Activated naive CD4-positive, alpha-beta T cell treated with Interleukin-2 at 50 U/mL for 16 hours (primary cell): ENCODE measurements at regions not wholly inside any gene's neighbourhood (a gene's known extent, or its start where the extent isn't known, plus 50 kb on each side); places are given as distances from the start of the nearest gene placed in this dataset.

Experiments
- DNase-seq: peaks from one replicate; pipeline ENCODE4 v3.0.0-alpha.2; 2020

DNA sequence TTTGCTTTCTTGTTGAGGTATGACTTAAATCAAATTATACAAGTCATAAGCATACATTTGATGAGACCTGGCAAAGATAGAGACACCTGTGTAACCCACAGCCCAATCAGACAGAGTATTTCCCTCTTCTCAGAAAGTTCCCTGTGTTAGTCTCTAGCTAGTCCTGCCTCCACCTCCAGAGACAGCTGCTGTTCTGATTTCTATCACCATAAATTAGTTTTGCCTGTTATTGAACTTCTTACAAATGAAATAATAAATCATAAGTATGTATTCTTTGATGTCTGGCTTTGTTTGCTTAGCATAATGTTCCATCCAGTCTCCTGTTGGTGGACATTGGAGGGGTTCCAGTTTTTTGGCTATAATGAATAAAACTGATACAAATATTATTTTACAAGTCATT is 194.5 kb downstream of the ICE1 start:
- DNase-seq = no peak

DNA sequence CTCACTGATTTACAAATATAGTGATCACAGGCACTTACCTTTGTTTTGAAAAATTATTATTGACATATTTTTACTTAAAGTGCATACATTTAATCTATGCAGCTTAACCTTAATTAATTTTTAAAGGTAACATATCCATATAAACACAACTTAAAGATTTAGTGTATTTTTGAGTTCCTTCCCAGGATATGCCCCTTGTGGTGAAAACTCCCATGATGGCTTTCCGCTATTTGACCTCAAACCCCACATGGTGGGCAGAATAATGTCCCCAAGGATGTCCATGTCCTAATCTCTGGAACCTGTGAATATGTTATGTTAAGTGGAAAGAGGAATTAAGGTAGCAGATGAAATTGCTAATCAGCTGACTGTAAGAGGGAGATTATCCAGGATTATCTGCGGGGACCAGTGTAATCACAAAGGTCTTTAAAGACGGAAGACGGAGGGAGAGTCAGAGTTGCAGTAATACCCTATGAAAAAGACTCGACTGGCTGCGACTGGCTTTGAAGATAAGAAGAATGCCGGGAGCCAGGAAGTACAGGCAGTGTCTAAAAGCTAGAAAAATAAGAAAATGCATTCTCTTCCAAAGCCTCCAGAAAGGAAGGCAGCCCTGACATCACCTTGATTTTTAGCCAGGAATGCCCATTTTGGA is 193.9 kb downstream of the ICE1 start:
- DNase-seq = no peak

DNA sequence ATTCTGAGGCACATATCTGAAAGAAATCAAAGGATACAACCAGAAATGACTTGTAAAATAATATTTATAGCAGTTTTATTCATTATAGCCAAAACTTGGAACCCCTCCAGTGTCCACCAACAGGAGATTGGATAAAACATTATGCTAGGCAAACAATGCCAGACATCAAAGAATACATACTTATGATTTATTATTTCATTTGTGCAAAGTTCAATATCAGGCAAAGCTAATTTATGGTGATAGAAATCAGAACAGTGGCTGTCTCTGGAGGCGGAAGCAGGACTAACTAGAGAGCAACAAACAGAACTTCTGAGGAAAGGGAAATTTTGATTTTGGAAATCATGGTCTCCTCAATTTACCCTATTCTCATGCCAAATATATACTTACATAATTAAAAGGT is 193.1 kb downstream of the ICE1 start:
- no peak for DNase-seq

DNA sequence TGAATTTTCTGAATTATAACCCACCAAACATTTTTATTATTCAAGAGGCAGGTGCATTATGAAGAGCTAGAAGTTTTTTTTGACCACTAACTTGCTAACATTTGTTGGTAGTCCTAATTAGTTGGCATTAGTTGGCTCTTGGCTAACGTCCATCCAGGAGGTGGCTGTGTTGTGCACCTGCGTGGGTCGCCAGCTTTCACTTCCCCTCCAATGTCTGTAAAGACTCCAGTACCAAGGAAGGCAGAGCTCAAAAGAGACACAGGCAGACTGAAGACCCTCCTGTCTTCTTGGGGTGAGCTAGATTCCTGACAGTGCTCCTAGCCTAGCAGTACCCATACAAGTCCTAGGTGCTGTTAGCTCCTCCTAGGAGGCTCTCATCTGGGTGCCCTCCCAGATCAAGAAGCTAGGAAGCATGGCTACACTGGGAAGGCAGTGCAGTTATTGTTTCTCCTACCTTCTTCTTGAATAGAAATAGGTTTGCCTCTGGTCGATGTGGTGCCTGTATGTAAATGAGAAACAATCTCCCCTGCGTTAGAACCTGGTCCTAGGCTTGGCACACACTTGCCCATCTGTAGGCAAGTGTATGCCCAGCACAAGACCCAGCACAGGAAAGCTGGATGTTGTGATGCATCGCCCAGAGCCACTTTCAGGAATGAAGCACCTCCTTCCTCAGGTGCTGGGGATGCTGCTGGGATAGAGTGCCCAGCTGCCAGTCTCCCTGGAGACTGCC is 190.9 kb downstream of the ICE1 start:
- DNase-seq = no peak

DNA sequence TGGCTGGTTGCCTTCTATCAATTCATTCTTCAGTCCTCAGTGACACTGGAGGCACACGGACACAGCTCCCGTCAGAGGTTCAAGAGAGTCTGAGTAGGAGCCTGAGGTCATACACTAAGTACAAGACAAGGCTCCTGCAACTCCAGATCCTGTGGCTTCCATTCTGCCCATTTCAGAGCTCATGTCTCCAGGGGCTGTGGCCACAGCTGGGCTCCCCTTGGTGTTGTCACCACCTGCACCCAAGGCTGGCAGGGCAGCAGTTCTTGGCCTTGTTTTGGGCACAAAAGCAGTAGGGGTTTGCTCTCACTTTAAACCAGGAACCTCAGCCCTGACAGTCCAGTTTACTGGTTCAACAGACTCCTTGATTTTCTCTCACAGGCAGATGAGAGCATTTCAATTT is 189.6 kb downstream of the ICE1 start:
- DNase-seq = no peak

DNA sequence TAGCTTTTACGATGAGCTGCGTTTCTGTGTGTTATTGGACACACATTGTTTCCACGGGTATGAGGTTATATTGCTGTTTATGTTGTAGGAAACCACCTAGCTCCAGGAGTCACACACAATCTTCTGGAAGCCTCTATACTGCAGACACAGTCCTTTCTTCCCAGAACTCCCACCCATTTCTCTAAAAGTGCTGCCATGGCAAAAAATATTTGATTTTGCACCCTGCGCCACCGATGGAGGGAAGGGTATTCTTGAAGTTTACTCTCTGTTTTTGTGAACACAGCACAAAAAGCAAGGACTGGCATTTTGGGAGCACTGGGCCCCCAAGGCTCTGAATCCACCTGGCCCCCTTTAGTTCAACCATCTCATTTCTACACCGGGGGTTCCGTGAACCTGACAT is 187.5 kb downstream of the ICE1 start:
- DNase-seq = no peak

DNA sequence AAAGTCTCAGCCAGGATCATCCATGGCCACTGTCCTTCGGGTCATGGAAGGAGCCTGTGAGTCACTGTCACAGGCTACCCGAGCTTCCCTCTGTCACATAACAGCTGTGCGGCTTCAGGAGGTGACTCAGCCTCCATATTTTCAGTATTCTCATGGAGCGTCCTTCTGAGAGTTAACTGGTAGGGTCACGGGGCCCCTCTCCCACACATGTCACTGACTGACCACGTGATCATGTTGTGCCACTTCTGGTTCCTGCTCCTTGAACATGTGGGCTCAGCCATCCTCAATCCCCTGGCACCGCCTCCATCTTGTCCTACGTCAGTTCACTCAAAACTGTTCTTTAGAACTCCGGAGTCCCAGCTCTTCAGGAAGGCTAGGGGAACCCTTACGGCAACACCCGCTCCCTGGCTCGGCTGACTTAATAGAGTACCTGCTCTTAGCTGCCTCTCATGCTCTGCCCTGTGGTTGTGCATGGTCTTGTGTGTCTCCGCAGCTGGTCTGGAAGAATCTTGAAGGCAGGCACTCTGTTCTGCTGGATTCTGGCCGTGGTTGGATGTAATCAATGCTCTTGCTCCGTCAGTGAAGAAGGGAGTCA is 182.8 kb downstream of the ICE1 start:
- DNase-seq = no peak

DNA sequence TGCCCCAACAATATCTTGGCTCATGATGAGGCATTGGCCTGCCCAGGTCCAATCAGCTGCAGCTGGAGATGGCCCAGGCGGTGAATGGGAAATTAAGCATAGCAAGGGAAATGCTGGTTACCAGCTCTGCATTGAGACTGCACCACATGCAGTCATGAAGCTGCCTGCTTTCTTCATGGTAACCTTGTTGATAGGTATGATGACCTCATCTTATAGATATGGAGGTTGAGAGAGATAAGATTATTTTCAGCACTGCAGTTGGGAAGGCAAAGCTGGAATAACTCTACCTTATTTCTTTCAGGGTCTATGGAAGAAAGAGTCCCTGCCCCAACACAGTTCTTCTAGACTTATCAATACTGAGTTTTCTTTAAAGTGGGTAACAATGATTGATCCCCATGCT is 180.1 kb downstream of the ICE1 start:
- DNase-seq = no peak

DNA sequence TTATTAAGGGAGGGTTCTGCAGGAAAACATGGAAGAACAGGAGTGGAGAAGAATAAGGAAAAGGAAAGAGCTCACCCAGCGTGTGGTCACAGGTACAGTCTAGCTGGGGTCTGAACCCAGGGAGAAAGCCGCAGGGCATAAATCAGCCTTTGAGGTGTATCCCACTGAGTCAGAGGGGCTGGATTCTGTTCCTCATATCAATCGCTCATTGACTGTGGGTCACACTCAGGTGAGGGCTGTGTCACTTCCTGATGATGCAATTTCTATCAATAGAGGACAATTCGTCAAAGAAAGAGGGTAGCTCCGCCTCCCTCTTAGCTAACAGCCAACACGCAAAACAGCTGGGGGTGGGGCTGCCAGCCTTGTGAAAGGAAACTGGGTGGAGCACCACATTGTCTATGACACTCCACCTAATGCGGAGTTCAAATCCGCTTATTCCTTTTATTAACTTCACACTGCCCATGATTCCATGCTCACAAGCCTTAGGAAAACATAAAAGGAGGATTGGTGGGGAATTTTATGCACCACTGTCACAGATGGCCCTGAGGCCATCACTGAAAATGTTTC is 176.2 kb downstream of the ICE1 start:
- DNase-seq = no peak

DNA sequence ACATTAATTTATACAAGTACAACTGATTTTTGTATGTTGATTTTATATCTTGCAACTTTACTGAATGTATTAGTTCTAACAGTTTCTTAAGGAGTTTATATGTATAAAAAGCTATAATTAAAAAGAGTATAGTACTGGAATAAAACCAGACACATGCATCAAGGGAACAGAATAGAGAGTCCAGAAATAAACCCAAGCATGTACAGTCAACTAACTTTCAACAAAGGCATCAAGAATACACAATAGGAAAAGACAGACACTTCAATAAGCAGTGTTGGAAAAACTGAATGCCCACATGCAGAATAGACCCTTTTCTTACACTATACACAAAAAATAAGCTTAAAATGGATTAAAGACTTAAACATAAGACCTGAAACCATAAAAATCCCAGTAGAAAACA is 170.9 kb downstream of the ICE1 start:
- DNase-seq = no peak

DNA sequence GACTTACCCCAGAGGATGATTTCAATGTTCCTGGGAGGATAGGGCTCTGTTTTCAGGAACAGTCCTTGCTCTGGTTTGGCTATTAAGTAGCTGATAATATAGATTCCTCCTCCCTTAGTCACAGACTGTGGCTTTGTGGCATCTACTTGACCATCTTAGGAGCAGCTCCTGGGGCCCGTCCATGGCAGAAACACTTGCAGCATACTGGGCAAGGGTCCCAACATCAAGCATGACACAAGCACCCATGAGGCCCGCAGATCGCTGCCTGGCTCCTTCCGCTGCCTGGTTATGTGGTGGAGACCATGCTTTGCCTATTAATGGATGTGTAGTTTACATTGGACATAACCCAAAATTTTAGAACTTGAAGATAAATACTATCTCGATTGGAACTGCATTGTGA is 170.1 kb downstream of the ICE1 start:
- DNase-seq = no peak

DNA sequence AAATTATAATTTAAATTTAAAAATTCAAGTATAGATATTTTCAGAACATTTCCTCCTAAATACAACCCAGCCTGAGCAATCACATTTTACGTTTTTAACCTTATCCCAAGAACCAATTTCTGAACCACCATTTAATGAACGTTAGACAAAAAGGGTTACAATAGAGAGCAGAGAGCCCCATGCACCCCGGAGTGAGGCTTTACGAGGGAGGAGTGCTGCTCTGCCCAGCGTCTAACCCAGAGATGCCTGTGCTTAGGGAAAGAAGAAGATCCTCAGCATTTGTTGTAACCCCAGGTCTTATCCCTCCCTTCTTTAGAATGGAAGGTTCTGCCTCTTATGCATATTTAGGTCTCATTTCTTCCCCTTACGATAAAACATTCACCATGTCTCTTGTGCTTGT is 169.1 kb downstream of the ICE1 start:
- no peak for DNase-seq

DNA sequence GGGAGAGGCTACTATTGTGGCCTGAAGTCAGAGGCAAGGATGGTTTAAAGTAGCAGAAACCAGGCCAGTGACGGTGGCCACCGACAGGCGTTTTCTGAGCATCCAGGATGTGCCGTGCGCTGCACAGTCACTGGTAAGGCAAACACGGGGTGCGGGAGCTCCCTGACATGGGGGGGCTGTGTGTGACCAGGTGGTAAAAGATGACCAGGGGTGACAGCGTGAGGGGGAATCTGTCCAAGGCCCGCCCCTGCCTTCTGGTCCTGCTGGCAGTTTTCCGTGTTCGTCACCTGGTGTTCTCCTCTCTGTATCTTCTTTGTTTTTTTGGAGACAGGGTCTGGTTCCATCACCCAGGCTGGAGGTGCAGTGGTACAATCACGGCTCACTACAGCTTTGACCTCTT is 167.4 kb downstream of the ICE1 start:
- no peak for DNase-seq

DNA sequence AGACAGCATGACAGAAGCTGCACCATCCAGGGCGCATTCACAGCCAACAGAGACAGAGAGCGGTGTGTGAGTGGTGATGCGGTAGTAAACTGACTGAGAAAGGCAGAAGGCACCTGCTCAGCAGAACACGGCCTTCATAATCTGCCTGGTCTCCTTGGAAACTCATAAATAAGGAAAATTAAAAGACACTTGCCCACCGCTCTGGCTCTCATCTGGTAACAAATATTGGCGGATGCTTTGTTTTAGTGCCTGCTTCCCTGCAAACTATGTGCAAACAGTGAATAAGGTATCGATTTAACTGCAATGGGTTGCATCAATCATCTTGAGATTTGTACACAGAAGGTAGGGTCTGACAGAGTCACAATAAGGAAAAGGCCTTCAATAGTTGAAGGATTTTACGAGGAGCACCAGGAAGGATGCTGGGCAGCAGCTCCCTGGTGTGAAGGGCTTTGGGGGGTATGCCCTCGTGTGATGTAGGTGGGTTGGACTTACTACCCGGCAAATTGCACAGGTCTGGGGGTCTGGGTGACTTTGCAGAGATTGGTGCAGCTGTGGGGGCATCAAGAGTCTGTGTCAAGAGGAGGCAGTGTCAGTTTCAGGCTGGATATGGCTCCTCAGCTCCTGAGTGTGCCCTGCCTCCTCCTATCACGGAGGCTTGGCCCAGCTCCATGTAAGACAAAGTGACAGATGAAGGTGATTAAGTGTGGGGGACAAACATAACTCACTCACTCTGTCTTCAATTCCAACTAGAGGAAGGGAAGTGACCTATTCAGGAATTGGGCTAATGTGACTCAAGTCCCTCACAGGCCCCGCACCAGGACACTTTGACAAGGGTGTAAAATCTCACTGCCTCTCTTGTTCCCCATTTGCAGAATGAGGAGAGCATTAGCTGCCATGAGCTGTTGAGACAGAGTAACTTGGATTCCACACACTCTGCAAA is 166.7 kb downstream of the ICE1 start:
- no peak for DNase-seq

DNA sequence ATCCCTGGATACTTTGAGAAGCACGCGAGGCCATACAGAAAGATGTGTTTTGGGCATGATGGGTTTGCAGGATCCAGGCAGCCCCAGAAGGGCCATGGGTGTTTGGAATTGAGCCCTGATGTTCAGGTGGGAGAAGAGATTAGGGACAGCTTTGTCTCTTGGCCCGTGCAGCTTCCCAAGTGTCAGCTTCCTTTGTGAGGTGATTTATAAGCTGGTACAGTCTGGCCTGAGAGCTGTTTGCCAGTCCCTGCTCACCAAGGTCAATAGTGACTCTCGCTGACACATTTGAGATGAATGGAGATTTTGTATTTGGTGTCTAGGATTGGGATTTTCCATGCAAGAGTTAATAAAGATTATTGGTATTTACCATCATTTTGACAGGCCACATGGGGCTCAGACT is 165.9 kb downstream of the ICE1 start:
- no peak for DNase-seq

DNA sequence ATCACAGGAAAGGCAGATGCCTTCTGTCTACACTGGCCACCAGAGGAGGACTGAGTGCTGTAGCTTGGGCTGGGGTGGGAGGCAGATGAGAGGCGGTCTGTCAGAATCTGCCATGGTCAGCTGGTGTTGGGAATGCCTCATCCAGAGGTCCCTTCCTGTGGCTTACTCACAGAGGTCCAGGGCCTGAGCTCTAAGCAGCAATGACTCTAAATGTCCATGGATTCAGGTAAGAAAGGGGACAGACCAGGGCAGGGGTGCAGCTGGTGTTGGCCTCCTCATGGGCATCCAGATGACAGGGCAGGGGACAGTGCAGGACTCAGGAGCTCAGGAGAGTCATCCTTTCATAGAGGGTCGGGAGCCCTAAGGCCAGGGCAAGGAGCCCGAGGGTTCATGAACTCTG is 165.0 kb downstream of the ICE1 start:
- no peak for DNase-seq

DNA sequence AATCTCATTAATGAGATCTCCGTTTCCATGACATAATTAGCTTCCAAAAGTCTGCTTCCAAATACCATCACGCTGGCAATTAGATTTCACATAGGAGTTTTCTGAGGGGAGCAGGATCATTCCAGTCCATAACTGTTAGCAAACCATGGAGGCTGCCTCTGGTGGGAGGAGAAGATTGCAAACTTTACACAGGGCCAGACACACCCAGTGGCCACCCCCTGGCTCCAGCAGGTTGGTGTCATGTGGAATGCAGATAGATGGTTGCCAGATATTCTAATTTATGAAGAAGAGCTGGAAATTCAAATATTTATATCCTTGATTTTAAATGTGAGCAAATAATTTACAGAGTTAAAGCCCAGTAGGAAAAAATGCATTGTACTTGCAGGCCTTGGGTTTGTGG is 164.2 kb downstream of the ICE1 start:
- no peak for DNase-seq

DNA sequence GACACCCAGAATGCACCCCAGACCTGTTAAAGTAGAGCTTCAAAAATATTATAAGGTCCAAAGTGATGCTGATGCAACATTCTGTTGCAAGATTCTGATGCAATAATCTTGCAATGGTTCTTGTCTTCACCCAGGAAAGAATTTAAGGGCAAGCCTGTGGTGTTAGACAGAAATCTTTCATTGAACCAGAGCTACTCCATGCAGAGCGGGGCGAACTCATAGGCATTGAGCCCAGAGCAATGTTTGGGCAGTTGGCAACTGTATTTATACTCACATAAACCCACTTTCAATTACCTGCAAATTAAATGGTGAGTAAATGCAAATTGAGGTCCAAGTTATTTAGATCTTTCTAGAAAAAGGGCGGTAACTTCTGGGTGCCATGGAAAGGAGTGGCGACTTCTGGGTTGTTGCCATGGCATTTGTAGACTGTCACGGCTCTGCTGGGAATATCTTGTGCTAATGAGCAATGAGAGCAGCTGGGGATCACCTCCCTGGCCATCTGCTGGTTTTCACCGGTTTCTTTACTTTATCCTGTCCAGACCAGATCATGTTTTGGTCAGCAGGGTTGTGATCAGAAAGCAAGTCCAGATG is 163.4 kb downstream of the ICE1 start:
- no peak for DNase-seq

DNA sequence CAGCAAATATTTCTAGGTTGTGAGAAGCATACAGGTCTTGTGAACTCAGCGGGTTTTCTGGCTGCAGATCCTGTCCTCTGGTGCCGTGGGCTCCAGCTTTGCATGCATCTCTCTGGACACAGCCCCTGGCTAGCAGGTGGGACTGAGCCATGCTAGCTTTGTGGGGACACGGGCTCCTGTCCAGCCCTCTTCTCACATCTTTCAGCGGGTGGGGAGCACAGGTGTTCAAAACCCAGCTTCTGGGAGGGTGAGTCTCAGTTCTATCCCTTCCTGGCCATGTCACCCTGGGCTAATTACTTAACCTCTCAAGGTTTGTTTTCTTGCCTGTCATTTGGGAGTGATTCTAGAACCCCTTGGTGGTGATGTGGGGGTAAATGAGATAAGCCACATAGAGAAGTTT is 162.3 kb downstream of the ICE1 start:
- DNase-seq = no peak

DNA sequence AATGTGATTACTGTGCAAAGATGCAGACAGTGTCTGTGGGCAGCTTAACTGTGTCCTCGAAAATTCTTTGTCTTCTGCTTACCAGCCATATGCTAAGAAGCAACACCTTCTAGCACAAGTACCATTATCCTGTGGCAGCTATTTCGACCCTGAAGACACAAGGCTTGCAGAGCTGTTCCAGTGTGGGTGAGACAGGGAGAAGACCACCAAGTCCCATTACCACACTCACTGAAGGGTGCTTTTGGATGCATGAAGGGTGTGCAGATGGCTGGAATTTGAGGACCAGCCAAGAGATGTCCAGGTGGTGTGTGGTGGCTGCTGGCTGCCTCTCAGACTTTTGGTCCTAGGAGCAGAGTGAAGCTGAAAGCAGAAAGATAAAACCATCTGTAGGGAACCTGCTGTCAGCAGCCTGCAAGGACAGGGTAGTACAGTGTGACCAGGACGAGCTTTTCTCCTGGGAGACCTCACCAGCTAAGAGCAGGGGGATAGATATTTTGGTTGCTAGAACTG is 161.8 kb downstream of the ICE1 start:
- no peak for DNase-seq

DNA sequence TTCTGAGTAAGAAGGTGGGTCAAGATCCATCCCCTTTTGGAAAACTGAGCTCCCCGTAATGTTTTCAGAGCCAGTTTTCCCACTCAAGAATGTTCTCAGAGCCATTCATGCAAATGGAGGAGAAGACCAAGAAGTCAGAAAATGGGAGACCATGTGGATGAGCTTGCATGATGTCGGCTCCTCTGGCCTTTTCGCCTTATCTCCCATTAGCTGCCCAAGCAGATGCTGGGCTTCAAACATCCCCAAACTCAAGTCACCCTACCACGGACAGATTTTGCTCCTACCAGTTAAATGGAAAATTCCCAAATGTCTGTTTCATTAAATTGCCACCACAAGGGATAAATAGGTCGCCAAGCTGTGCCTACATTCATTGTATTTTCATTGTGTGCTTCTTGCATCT is 161.4 kb downstream of the ICE1 start:
- DNase-seq = no peak

DNA sequence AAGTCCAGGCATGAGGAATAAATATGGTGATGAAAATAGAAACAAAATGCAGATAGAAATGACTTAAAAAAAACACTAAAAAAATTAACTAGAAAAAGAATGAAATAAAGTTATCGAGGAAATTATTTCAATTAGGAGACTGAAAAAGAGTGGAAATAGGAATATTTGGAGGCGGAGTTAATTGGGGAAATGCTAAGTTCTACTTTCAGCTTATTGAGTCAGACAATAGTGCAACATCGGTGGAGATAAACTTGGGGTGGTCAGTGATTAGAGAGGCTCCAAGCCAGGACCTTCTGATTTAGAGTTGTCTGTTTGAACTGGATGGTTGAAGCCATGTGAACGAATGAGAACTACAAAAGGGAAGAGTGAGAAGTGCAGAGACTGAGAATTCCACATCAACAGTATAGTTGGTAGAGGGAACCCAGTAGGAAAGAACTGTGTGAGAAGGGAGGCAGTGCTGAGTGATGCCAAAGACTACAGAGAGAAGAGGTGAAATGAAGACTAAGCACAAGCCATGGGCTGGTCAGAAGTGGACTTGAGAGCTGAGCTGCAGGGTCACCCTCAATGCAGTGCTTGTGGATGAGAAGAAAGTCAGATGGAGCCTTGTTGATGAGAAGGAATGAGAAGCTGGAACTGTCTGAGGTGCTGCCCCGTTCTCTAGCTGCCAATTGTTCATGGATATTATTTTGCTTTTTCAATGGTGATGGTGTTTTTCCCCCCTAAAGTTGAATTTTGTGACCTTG is 160.7 kb downstream of the ICE1 start:
- DNase-seq = no peak
